Activated CD4-positive, alpha-beta T cell treated with anti-CD3 and anti-CD28 coated beads, Interleukin-2, amount 50 U/mL, for 4 hours (primary cell): ENCODE measurements at regions not wholly inside any gene's neighbourhood (a gene's known extent, or its start where the extent isn't known, plus 50 kb on each side); places are given as distances from the start of the nearest gene placed in this dataset.

Source experiments
- DNase-seq, 2 experiments: peaks; one replicate each; pipeline ENCODE4 v3.0.0-alpha.2; 2020

GRCh38 chr3:56923526-56924224 is 121.9 kb upstream of the ARHGEF3 start:
- DNase-seq, result peak; percentile 7 to 10

- DNase-seq, result peak in 1 of 2 experiments; percentile 7
Measured at GRCh38 chr3:56921573-56922453, 120.1 kb upstream of the ARHGEF3 start.

GRCh38 chr3:56919797-56920195 is 118.0 kb upstream of the ARHGEF3 start:
- no peak for DNase-seq

- DNase-seq, result no peak
Measured at GRCh38 chr3:56919137-56919796, 117.5 kb upstream of the ARHGEF3 start.

GRCh38 chr3:56918111-56918568 is 116.4 kb upstream of the ARHGEF3 start:
- DNase-seq, result no peak

- DNase-seq, result no peak
Measured at GRCh38 chr3:56917361-56918110, 115.8 kb upstream of the ARHGEF3 start.

GRCh38 chr3:56916716-56917360 is 115.1 kb upstream of the ARHGEF3 start:
- no peak for DNase-seq

- DNase-seq, result peak; percentile 51 to 54
Measured at GRCh38 chr3:56915966-56916586, 114.3 kb upstream of the ARHGEF3 start.

- DNase-seq, result no peak
Measured at GRCh38 chr3:56914646-56915045, 112.9 kb upstream of the ARHGEF3 start.

GRCh38 chr3:56911363-56911762 is 109.6 kb upstream of the ARHGEF3 start:
- no peak for DNase-seq

GRCh38 chr3:56909349-56909748 is 107.6 kb upstream of the ARHGEF3 start:
- no peak for DNase-seq

GRCh38 chr3:56908004-56908403 is 106.3 kb upstream of the ARHGEF3 start:
- no peak for DNase-seq

- DNase-seq, result no peak
Measured at GRCh38 chr3:56904552-56905215, 102.9 kb upstream of the ARHGEF3 start.

GRCh38 chr3:56903231-56903782 is 101.6 kb upstream of the ARHGEF3 start:
- DNase-seq, result no peak

- DNase-seq, result no peak
Measured at GRCh38 chr3:56902468-56903160, 100.9 kb upstream of the ARHGEF3 start.

- DNase-seq, result no peak
Measured at GRCh38 chr3:56900801-56901200, 99.1 kb upstream of the ARHGEF3 start.

- DNase-seq, result no peak
Measured at GRCh38 chr3:56899851-56900250, 98.1 kb upstream of the ARHGEF3 start.

GRCh38 chr3:56899078-56899477 is 97.3 kb upstream of the ARHGEF3 start:
- DNase-seq, result no peak

GRCh38 chr3:56896357-56896756 is 94.6 kb upstream of the ARHGEF3 start:
- no peak for DNase-seq

- no peak for DNase-seq
Measured at GRCh38 chr3:56894881-56895431, 93.2 kb upstream of the ARHGEF3 start.
